HG02852 (cell line): ENCODE measurements at regions not wholly inside any gene's neighbourhood (a gene's known extent, or its start where the extent isn't known, plus 50 kb on each side); places are given as distances from the start of the nearest gene placed in this dataset.

ENCODE experiments used
- ATAC-seq: cut with Tn5 transposase; IDR thresholded peaks from one replicate; pipeline ENCODE4 v1.9.1; 2021; ENCODE audit warnings: mild to moderate bottlenecking, moderate library complexity; ENCODE audit not compliant: unreplicated experiment

DNA sequence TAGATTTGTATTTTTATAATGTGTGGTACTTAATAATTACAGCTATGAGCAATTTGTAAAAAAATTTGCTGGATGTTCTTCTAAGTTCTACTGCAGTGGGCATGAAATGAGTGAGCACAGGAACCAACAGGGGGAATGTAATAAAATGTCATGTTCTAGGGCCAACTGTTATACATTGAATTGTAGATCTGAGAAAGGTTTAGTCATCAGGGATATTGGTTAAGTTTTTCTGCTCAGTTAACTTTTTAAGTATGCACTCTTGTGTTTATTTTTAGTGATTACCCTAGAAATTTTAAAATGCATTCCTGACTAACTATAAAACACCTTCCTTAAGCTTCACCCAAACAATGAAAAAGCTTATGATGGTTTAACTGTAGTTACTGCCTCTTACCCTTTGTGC lies 101.8 kb downstream of the CAND1 start:
- no peak for ATAC-seq

DNA sequence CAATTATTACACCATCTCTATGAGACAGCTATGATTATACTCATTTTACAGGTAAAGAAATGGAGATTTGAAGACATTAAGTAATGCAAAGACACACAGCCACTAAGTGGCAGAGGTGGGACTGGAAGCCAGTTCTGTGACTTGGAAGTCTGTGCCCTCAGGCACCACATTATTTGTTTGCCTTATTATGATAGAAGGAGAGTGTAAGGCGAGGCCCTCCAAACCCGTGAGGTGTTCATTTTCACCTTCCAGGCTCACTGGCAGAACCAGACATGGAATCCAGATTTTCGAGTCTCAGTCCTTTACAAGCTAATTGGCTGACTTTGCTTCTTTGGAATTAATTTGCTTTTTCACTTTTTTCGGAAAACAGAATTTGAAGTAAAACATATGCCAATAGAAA lies 107.9 kb downstream of the CAND1 start:
- no peak for ATAC-seq

DNA sequence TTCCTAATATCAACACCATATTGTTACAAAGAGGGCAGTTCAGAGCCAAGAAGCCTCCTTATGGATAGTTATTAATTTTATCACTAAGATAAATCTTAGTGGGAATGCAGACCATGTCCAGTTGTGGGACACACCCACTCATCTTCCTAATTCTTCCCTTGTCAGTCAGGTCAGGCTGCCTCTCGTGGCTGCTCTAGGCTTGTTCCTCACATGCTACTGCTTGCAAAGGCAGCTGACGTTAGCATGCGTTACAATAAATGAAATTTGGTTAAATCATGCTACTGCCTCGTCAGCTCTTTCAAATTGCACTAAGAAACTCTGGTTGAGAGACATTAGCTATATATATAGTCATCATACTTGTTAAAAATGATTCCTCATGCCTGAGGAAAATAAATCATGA lies 108.4 kb downstream of the CAND1 start:
- ATAC-seq, result no peak

DNA sequence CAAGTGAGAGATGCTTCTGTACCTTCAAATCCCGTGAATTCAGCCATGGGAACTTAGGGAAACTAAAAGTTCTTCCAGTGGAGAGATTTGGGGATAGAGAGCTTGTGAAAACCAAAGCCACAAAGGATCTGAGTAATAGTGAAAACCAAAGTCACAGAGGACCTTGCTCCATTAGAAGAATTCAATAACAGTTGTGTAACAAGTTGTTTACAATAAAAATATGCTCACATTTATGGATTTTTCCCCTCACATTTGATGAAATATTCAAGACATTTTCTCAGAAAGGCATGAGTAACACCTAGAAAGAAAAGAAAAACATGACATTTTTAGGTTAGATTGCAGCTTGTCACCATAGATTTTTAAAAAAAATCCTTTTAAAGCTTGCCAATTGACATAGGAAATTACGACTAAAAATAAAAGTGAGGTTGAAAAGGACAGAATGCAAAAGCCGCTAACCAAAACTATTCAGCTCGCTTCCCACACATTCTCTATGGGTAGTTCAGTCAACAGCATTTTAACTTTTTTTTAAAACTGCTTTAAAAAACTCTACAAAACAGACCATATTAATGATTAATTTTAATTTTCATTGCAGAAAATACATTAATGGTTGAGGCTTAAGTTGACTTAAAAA lies 113.2 kb downstream of the CAND1 start:
- ATAC-seq, result no peak

DNA sequence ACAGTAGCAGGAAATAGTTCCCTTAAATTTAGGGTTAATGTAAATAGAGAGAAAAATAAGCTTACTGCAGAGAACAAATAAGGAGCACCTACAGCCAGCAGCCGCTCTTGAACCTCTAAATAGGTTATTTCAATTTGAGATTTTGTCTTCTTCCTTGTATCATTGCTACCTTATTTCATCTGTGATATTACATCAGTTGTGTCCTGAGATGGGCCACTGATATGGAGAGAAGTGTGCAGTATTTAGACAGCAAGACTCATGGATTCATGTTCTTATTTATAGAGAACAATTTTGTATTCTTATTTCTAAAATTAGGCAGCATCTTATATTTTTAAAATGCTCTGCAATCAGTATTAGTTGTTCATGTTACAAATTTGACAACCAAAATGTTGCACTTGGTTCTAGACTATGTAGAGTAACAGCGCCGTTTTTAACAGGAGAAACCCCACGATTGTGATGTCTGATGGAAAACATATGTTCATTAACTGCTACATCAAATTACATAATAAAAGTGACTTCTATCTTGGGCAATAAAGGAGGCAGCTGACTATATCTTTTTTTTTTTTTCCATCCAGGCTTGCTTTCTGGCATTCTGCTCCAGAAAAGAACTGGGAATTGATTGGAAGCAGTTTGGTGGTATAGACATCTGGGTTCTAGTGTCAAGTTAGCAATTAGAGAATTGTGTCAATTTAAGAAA lies 117.9 kb downstream of the CAND1 start:
- ATAC-seq, result no peak

DNA sequence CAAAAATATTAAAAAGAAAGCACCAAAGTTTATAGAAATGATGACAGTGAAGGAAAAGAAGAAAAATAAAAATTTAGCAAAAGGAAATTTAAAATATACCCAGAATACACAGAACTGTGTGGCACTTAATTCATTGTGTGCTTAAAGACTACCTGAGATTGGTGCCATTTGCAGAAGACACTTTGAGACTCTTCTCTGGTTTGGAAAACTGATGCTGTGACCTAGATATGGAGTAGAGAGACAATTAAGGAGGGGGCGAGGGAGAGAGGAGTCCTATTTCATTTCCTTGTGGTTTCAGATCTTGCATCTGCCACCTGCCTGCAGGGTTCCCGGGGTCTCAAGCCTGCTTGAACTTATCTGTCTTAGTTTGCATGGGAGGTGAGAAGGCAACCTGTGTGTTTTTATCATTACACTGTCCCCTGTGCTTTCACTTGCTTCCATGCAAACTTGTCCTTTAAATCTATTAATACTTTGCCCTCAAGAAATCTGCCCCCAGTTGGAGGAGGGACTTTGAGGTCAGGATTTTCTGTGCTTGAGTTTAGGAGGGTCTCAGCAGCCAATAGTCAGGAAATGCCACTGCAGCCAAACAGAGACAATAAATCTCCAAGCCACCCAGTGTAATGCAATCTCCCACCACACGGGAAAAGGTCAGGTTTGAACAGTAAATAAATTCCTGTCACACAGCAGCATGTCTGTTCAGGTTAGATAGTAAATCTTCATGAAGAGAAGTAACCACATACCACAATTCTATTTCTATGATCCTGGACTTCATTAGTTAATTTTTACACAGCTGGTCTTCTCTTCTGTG lies 119.4 kb downstream of the CAND1 start:
- ATAC-seq, result no peak

DNA sequence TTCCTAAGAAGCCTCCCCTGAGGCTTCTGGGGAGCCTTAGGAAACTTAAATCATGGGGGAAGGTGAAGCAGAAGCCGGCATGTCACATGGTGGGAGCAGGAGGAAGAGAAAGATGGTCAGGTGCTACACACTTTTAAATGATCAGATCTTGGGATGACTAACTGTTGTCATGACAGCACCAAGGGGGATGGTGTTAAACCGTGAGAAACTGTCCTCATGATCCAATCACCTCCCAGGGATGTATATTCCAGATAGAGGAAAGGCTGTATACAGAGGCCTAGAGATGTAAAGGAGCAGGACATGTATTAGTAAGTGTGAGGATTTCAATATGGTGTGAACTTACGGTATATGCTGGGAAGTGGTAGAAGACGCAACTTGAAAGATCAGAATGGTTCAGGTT lies 121.1 kb downstream of the CAND1 start:
- ATAC-seq, result no peak

DNA sequence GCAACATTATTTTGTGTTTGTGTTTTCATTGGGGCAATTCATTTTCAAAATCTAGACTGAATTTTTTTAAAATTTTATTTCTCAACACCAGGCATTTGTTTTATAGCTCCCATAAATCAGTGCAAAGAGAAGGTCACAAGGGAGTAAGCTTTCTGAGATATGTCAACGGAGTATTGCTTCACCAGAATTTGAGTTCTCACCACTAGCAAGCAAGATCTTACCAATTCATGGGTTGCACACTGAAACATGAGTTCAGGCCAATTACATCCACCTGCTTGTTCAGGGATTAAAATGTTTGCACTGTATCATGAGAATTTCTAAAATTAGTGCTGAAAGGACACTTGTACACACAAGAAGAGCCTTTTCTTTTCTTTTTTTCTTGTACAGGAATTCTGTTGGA lies 121.9 kb downstream of the CAND1 start:
- ATAC-seq, result no peak

DNA sequence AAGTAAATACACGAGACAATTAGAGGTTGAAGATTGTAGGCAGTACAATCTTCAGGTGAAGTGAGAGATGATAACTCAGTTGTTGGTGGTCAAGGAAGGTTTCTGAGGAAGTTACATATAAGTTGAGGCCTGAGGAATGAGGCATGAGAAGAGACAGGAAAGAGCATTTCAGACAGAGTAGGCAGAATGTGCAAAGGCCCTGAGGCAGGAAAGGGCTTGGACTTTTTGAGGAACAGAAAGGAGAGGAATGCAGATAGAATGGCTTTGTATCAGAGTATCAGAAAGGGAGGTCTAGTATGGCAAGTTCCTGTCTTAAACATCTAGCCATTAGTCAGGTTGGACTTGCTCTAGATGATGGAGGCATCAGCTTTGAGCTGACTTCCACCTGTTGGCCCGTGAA lies 122.5 kb downstream of the CAND1 start:
- no peak for ATAC-seq

DNA sequence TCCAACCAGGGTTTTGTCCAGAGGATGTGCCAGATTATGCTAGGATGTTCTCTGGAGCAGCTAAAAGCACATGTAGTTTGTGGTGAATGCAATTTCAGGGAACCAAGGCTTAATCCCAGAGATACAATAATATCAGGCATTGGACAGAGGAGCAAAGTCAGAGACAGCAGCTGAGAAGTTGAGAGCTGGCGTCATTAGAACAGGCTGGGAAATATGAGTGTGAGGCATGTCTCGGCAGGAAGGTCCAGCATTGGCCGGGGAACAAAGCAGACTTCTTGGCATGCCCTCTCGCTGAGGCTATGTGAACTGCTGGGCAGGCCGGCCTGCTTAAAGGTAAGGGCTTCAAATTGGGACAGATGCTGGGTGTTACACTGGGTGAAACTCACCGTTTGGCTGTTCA lies 125.4 kb downstream of the CAND1 start:
- ATAC-seq, result no peak

DNA sequence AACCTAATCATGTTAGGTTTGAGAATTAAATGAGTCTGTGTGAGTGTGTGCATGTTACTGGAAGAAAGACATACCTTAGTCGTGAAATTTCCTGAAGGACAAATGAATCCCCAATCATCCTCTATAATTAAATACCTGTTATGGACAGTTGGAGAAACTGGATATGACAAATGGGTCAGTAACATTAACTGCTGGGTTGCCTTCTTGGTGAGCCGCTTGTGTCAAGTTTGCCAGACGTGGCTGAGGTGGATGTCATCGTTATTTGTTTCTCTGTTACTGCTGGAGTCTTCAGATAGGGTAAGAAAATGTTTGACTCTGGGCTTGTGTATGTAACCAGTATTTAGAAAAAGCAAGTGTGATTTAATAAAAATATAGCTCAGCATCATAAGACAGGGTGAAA lies 131.6 kb downstream of the CAND1 start:
- ATAC-seq, result no peak

DNA sequence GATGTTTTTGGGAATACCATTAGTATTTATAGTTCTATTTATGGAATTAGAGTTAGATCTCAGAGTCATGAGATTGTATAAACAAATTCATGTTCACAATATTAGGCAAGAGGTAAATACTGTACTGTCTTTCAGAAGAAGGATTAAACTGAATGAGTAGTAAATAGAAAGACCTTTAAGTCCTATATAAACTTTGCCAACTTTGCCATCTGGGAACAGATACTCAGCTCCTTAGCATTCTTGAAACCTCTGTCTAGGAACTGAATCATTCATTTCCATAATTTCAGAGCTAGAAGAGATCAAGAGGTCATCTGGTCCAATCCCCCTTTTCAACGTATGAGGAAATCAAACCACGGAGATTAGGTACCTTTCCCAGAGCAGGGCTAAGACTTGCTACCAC lies 141.1 kb downstream of the CAND1 start:
- no peak for ATAC-seq

DNA sequence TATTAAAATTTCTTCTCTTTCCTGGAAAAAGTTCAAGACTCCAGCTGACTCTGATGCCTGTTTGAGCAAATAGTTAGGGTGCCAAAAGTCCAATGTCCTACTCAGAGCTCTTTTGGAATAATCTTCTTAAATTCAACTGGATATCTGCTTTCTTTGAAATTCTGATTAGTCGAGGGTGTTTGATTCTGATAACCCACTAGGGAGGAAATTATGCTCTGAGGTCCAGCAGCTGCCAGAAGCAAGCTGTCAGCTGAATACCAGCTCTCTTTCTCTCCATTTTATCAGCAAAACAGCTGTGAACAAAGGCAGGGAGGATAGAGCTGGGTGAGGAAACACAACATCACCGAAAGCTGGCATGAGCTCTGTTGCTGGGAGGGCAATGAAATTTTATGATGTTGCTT lies 141.5 kb downstream of the CAND1 start:
- ATAC-seq, result no peak

DNA sequence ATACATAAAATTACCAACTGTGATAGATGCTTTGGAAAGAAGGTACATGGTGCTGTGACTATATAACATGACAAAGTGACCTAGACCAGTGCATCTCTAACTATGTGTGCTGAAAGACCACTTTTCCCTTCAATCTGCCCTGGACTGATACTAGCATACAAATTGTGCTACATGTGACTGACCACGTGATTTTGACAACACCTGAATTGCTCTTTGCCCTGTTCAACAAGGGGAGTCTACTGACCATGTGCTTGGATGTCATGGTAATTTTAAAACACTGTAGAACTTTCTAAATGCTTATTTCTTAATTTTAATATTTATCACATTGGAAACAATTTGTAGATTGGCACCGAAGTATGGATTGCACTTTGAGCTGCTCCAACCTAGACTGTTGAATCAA lies 142.4 kb downstream of the CAND1 start:
- ATAC-seq, result no peak

DNA sequence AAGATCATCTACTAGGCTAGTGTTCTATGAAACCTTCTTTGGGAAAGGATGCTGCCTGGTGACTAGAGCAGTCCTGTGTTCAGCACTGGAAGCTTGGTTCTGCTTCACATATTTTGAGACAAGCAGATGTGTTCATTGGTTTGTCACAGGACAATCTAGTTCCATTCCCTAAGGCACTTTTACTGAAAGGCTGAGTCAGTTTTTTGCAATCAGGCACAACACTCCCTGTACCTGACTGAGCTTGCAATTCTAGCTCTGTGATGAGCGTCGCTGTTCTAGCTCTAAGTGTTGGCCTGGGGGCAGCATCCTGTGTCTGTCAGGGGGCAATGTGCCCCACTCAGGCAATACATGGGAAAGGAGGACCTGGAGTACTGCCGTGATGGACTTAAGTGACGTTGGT lies 144.4 kb downstream of the CAND1 start:
- ATAC-seq, result no peak

DNA sequence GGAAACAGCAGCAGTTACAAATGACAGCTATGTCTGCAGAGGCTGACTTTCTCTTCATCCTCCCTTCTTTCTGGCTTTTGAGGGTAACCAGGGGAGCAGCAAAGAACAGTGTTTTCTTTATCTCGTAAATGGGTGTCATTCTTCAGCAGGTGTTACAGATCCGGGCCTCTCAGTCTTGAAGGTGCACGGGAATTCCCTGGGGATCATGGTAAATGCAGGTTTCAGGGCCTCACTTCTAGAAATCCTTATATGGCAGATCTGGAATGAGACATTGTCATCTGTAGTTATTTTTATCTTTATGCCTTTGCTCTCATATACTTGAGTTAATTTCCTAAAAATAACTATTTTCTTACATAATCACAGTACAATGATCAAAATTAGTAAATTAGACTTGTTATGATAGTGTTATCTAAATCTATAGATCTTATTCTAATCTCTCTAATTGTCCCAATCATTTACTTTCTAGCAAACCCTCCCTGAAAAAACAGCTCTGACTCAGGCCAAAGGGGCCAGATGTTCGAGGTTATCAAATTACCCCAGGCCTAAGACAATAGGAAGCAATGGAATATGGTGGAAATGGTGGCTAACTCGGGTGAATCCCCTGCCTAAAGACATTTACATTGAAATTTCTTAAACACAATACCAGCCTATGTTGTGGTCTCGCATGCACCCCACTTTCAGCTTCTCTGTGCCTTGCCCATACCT lies 145.0 kb downstream of the CAND1 start:
- ATAC-seq, result no peak

DNA sequence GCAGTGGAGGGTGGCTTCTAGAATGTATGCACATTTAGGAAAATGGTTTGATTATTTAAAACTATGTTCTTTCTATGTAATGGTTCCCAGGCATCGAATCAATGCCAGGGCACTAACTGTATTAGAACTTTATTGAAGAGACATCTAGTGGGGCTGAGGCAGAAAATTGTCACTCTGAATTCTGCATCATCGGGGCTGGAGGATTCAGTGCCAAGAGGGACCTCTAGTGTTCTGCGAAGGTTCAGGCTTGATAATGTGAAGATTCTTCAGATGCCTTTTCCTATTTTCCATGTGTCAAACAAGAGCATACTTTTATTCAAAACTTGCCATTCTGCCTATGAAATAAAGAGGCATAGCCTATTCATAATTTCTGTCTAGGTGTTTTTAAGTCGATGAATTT lies 146.3 kb downstream of the CAND1 start:
- ATAC-seq, result no peak

DNA sequence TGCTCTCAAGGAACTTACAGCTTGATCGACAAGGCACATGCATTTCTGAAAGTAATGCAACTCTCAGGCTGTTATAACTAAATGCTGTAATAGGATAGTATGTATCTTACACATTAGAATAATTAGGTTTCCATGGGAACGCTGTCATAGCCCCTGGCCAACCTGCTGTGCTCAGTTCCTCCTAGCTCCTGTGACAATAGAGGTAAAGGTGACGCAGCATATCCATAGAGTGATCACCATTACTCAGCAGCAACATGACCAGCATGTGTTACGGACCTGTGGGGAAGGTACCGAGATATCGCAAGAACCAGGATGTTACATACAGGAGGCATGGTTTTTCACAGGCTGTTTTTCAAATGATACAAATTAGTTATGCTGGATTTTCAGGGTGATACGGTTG lies 150.7 kb downstream of the CAND1 start:
- no peak for ATAC-seq

DNA sequence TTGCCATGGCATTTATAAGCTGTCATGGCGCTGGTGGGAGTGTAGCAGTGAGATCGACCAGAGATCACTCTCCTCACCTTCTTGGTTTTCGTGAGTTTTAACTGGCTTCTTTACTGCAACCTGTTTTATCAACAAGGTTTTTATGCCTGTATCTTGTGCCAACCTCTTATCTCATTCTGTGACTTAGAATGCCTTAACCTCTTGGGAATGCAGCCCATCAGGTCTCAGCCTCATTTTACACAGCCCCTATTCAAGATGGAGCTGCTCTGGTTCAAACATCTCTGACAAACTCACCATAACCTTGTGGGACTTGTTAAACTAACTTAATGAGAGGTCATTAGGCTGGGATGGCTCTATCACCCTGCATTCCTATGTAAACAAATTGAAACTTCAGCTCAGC lies 151.3 kb downstream of the CAND1 start:
- no peak for ATAC-seq

DNA sequence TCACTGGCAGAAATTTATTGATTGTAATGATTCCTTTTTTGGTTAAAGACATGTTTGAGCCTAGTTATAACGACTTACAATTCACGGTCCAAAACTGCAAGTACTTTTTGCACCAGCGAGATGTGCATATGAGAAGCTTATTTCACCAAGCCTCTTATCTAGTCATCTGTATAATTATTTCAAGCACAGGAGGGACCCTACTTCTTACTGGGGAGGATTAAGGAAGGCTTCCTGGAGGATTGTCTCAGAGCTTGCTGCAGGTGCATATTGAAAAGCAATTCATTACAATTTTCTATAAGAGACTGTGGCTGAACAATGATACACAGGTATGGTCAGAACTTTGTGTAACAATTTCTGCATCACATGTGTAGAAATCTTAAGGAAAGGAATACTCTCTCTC lies 152.9 kb downstream of the CAND1 start:
- ATAC-seq, result no peak

DNA sequence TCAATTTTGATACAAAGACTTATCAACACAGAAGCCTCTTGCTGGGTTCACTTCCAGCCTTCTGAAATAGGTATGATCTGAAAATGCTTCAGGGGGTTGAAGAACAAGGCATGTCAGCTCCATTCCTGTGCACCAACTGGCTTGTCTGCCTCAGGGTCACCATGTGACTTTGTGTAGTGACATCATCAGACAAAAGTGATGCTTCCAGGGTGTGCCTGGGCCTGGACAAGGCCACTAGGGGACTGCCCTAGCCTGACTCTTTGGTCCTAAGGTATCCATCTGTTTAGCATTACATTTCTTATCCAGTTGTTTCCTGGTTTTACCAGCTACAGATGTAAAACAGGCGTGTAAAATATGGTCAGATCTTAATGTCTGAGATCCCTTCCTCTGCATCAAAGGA lies 155.6 kb downstream of the CAND1 start:
- ATAC-seq, result no peak

DNA sequence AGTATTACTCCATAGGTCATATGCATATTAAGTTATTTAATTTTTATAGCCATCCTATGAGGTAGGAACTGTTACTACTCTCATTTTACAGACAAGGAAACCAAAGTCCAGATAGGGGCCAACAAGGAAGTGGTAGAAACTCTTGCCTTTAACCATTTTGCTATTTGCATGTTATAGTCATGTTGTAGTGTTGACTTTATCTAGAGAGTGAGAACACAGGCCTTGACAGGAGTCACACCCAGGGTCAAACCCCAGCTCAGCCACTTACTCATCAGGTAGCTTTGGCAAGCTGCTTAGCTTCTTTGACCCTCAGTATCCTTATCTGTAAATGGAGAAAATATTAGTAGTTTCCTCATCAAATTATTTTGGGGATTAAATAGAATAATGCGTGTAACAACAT lies 156.2 kb downstream of the CAND1 start:
- no peak for ATAC-seq
